NCI-H526 (cell line): ENCODE measurements at regions not wholly inside any gene's neighbourhood (a gene's known extent, or its start where the extent isn't known, plus 50 kb on each side); places are given as distances from the start of the nearest gene placed in this dataset.
"Not testable (repeated sequence)": the region's sequence is repeated elsewhere in the genome, so short reads cannot be mapped to it uniquely, and the experiment has no call there.

Source experiments
- DNase-seq, 2 experiments: peaks; one replicate each; lab custom pipeline; 2025; lab: John Stamatoyannopoulos, UW

GRCh38 chr1:172837816-172838679, 179.1 kb downstream of the FASLG start:
- DNase-seq: no peak

- no peak for DNase-seq
These were observed 179.9 kb downstream of the FASLG start for GRCh38 chr1:172838680-172839313.

GRCh38 chr1:172839639-172840038, 180.7 kb downstream of the FASLG start:
- DNase-seq: not testable (repeated sequence)

- peak in 1 of 2 experiments; percentile 16 for DNase-seq
These were observed 184.5 kb downstream of the FASLG start for GRCh38 chr1:172843444-172843843.

- no peak for DNase-seq
These were observed 186.5 kb downstream of the FASLG start for GRCh38 chr1:172845371-172845770.

- no peak for DNase-seq
These were observed 187.0 kb downstream of the FASLG start for GRCh38 chr1:172845865-172846264.

- not testable (repeated sequence) for DNase-seq
These were observed 188.9 kb downstream of the FASLG start for GRCh38 chr1:172847814-172848213.

GRCh38 chr1:172849653-172850052, 190.8 kb downstream of the FASLG start:
- no peak for DNase-seq

- DNase-seq: peak; percentile 93 to 94
These were observed 192.2 kb downstream of the FASLG start for GRCh38 chr1:172851077-172851476.

- no peak for DNase-seq
These were observed 193.0 kb downstream of the FASLG start for GRCh38 chr1:172851856-172852255.

GRCh38 chr1:172855983-172856382, 194.8 kb downstream of the TNFSF18 start:
- DNase-seq: not testable (repeated sequence)

GRCh38 chr1:172863031-172863430, 187.7 kb downstream of the TNFSF18 start:
- DNase-seq: no peak

- DNase-seq: no peak
These were observed 183.4 kb downstream of the TNFSF18 start for GRCh38 chr1:172867216-172867818.

GRCh38 chr1:172870901-172871606, 179.7 kb downstream of the TNFSF18 start:
- no peak for DNase-seq

- DNase-seq: no peak
These were observed 175.8 kb downstream of the TNFSF18 start for GRCh38 chr1:172874950-172875349.

GRCh38 chr1:172875892-172876291, 174.8 kb downstream of the TNFSF18 start:
- DNase-seq: no peak

GRCh38 chr1:172882385-172882784, 168.4 kb downstream of the TNFSF18 start:
- DNase-seq: no peak

GRCh38 chr1:172882791-172883386, 167.9 kb downstream of the TNFSF18 start:
- no peak for DNase-seq

GRCh38 chr1:172883387-172883791, 167.4 kb downstream of the TNFSF18 start:
- DNase-seq: no peak

GRCh38 chr1:172883844-172884243, 166.9 kb downstream of the TNFSF18 start:
- DNase-seq: peak; percentile 80 to 88

GRCh38 chr1:172885411-172885810, 165.3 kb downstream of the TNFSF18 start:
- no peak for DNase-seq

- peak in 1 of 2 experiments; percentile 12 for DNase-seq
These were observed 164.8 kb downstream of the TNFSF18 start for GRCh38 chr1:172885971-172886370.
